Activated CD4-positive, alpha-beta T cell treated with anti-CD3 and anti-CD28 coated beads for 48 hours (primary cell): ENCODE measurements at regions not wholly inside any gene's neighbourhood (a gene's known extent, or its start where the extent isn't known, plus 50 kb on each side); places are given as distances from the start of the nearest gene placed in this dataset.

Experiments used
- DNase-seq: peaks from one replicate; pipeline ENCODE4 v3.0.0-alpha.2; 2020

DNA sequence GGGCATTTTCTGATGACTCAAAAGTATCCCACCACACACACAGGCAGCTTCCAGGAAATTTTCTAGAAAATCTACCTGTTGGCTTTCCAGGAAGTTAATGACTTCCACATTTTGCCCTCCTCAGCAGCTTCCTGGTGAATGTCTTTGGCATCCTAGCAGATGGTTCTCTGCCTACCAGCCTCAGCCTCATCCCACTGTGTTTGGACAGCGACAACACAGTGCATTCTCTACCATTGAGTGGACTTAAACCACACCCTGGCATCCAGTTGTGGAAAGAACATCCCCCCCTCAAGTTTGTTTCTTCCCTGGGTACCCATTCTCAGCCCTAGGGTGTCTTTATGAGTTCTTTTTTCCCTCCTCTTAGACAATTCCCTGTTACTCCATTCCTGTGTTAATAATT lies 50.8 kb upstream of the GADL1 start:
- DNase-seq: no peak

DNA sequence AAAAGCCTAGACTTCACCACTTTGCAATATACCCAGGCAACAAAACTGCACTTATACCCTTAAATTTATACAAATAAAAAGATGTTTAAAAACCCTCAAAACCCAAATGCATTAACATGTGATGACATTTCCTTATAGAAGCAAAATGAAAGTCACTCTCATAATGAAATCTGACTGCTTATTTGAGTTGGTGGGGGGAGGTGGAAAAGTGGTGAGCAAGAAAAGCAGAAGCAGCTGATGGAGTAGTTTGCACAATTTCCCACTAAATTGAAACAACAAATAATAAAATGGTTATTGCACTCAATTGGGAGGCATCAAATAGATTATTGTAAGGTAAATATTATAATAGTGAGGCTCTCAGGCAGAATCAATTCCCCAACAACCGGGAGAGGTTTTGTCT lies 54.0 kb upstream of the GADL1 start:
- DNase-seq: no peak

DNA sequence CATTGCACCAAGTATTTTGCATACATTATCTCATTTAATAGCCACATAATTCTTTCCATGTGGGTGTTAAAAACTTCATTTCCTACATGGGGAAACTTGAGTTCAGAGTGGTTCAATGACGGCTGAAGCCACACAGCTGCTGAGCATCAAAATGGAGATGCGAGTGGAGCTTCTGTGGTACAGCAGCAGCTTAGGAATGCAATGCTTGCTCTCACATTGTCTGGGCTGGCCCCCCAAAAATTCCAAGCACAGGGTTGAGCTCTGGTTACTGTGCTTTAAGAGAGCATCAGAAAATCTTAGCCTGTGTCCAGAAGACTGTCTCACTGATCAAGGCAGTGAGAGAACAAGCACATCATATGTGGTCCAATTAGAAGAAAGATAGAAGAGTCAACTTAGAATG lies 57.4 kb upstream of the GADL1 start:
- no peak for DNase-seq

DNA sequence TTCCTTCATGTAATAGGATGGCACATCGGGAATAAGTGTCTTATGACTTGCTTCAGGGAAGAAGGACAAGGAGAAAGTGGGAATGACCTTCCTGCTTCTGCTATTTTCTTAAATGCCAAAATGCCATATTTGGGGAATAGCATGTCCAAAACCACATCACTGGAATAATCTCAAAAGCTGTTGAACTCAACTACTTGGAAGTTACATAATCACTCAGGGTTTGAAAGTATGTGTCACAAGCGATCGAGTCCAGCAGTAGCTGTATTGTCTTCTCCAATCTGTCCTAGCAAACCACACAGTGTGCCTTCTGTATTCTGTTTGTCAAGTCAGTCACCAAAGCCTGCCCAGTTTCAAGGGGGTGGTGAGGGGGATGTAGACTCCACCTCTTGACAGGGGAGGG lies 58.3 kb upstream of the GADL1 start:
- no peak for DNase-seq

DNA sequence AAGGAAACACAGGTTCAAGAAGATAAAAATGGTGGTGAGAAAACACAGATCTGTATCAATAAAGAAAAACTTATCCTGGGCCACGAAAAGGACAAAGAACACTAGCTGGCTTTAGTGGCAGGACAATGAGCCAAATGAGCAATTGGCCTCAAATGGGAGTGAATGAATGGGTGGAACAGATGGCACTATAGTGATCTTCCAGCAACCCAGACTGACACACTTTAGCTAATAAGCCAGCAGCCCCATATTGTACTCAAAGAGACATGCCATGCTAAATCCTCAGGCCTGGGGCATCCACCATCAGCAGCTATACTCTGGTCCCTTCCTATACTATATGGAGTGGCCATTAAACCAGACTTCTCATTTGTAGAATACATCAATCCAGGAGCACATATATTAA lies 60.0 kb upstream of the GADL1 start:
- DNase-seq: no peak

DNA sequence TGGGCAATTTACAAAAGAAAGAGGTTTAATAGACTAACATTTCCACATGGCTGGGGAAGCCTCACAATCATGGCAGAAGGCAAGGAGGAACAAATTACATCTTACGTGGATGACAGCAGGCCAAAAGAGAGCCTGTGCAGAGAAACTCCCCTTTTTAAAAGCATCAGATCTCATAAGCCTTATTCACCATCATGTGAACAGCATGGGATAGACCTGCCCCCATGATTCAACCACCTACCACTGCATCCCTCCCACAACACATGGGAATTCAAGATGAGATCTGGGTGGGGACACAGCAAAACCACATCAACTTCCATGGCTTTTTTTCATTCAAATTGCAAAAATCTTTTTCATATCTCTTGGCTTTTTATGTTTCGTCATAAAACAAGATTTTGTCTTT lies 67.6 kb upstream of the GADL1 start:
- no peak for DNase-seq

DNA sequence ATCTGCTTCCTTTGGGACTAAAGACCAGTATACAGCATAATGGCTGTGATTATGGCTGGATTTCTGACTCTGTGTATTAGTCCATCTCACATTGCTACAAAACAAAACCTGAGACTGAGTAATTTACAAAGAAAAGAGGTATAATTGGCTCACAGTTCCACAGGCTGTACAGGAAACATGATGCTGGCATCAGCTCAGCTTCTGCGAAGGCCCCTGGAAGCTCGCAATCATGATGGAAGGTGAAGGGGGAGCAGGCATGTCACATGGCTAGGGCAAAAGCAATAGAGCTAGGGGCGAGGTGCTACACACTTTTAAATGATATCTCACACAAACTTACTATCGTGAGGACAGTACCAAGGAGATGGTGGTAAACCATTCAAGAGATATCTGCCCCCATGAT lies 68.0 kb upstream of the GADL1 start:
- no peak for DNase-seq

DNA sequence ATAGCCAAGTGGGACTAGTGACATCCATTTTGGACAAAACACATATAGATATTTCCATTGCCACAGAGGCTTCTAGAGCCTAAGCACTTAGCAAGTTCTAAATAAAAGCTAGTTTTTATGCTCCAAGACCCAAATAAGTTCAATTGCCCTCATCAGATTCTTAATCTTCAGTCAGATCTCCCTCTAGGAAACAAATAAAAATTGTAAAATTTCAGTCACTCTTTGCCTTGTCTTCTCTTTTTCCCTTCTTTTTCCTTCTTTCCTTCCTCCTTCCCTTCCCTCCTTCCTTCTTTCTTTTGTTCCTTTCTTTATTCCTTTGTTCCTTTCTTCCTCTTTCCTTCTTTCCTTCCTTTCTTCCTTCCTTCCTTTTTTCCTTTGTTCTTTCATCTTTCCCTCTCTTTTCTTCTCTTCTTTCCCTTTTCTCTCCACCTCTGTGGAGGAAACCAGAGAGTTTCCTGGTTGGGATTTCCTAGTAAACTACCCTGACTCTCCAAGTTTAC lies 68.8 kb upstream of the GADL1 start:
- no peak for DNase-seq

DNA sequence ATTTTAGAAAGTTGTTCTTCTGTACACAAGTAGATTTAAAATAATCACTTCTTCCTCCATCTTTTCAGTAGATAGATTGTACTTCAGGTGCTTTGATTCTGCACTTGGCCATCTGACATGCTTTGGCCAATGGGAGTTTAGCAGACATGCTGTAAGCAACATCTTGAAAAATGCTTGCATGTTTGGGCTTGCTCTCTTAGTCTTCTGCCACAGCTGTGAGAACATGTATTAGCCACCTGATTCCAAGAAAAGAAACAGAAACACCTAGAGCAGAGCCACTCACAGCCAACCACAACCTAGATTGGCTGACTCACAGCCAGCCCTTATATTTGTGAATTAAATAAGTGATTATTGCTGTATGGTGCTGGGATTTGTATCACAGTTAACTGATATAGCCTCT lies 70.2 kb upstream of the GADL1 start:
- DNase-seq: peak; percentile 14

DNA sequence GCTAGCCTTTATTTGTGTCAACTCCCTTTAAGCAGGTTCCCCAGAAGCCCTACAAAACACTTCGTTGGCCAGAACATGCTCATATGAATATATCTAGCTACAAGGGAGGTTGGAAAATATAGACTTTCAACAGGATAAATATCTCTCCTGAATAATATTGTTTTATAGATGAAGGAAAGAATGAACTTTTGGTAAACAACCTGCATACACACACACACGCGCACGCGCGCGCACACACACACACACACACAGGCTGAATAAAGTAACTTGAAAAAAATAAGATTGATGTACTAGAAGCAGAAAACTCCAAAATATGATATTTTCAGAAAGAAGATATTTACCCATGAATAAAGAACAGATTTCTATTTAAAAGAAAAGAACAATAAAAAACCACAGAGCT lies 72.4 kb upstream of the GADL1 start:
- no peak for DNase-seq

DNA sequence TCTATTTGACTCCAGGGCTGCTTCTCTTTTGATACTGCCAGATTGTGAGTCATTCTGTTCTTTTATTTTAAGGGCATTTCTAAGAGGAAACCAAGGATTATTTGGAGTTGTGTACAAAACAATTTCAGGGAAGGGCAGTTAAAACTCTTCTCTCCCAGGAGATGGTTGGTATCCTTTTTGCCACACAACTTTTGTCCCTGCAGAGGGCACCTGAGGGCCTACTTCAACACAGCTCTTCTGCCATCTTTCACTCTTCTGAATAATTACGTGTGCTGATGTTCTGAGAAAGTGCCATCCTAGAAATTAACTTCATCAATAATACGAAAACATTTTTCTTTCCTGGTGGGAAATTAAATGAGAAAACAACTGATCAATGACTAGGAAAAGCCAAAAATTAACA lies 75.7 kb upstream of the GADL1 start:
- DNase-seq: no peak

DNA sequence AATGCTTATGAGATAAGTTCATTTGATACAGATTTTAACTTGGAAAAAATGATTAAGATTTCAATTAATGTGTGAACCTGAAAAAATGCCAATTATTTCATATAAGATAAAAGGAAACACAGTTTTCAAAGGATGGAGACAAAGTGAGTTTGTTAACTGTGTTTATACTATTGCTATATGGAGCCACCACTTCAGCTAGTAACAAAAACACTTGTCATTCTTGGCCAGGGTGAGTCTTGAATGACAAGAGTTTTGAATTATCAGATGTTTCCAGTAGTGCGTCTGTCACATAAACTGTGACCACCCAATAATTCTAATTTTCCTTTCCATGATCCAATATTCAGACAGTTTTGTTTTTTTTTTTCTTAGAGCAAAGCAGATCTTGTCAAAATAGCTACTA lies 78.0 kb upstream of the GADL1 start:
- DNase-seq: no peak

DNA sequence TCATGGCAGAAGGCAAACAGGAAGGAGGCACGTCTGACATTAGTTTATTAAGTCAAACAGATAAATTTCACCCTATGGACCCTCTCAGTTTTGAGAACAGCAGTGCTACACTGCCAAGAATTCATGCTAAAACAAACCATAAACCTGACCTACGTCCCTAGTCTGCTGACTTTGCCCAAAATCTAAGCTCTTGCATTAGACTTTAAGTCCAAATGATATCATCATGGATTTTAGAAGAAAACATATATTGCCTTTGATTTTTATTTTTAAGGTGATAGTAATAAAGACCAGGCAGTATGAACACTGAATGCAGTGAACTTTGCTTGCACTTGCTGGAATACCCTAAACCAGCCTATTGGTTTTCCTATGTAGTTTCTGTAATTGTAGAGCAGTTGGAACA lies 79.6 kb upstream of the GADL1 start:
- DNase-seq: no peak

DNA sequence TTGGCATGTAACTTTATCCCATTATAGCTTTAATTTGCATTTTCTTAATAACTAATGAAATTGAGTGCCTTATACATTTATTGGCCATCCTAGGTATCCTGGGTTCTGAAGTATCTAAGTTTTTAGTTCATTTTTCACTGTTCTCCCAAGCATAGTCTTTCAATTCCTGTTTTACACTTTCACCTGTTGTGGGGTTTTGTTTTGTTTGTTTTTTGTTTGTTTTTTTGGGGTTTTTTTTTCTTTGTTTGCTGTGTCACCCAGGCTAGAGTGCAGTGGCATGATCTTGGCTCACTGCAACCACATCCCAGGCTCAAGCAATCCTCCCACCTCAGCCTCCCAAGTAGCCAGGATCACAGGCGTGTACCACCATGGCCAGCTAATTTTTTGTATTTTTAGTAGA lies 83.1 kb upstream of the GADL1 start:
- DNase-seq: no peak

DNA sequence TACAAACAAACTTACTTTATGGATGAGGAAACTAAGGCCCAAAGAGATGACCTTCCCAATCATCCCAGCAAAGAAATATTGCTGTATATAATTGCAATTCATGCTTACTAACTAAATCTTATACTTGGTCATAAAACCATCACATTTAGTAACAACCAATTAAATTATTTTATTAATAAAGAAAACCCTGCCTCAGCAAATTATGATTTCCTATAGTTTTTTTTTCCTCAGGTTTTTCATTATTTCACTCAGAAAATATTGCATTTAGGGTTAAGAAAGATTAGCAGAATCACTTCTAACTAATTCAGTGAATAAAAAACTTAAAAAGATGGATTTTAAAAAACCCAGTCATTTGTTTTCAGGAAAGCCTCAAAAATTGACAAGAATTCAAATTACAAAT lies 86.5 kb upstream of the GADL1 start:
- DNase-seq: no peak

DNA sequence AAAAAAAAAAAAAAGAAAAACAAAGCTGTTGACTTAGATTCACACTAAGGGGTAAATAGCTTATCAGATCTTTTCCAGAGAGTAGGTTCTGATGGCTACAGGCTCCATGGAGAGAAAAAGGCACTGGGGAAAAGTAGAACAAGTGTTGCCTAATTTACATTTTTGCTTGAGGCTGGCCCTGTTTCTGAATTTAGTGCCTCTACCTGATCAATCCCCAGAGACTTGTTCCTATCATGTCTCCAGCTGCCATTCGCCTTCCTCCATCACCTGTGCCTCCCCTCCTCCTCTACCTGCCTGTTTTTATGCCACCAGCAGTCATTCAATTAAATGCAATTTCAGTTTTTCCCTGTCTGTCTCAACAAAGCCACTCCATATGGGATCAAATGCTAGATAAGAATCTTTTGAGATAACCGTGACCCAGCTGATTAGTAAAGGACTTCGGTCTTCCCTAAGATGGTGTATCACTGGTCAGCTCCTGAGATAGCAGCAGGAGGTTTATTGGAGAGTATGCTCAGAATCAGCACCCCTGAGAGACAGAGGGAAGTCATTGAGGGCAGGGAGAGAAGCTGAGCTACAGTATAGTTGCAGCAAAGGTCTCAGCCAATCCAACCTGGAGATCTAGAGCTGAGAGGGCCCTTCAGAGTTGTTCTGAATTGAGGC lies 88.1 kb upstream of the GADL1 start:
- no peak for DNase-seq

DNA sequence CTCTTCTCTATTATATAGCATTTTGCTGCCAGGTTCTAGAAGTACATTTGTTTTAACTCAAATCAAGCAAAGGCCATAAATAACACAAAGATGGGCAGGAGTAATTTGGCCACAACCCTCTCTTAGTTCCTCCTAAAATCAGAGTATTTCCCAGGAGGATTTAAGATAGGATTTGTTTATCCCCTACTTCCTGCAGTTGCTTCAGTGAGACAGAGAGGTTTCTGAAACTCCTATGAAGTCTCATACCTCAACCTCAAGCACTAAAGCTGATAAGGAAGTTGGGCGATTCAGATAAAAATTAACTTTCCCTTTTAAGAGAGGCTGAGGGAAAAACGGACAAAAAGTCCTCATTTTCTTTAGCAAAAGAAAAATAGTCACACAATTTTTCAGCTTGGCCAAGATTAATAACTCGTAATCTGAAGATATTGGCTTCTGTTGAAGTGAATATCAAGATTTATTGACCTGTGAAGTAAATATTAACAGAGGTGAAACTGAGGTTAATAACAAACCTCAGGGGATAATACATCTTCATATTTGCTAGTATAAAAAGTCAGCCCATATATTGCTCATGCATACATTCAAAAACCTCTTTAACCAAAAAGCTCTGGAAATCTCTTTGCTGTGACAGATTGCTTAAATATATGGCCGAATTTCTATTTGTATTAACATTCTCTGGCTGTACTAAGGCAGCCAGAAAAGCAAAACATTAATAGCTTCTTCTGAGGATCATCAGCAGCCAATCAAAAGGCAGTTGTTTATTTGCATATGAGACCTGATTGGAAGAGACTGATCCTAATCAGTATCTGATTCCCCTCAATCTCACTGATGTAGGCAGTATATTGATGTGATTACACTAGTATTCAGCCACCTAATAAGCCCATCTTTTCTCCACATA lies 90.6 kb upstream of the GADL1 start:
- DNase-seq: no peak

DNA sequence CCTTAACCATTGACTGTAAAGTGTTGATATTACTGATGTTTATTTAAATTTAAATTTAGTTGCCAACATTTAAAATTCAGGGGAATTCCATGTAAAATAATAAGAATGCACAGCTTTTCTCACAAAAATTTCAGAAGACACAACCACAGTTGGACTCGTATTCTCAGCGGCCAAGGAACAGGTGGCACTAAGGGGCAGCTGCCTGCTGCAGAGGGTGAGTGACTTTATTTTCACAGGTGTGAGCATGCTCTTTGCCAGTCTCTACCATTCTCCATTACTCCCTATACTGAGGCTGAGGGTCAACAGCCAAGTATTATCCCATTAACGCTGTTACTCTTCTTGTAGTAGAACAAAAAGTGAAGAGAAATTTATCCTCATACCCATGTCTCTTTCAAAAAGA lies 92.1 kb upstream of the GADL1 start:
- no peak for DNase-seq

DNA sequence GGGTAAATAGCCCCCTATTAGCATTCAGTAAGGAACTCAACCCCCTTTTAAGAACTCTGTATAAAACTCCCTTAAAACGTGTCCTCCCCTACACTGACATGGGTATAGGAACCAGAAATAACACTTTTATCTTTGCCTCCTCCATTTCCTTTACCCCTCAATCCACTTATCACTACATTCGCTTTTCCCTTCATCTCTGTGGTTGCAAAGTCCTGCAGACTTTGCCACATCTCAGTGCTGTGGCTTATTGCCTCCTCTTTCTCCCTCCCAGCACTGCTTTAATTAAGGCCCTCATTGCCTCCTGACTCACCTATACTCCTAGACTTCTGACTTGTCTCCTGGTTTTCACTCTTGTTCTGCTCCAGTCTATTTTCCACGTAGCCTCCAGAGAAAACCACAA lies 94.3 kb upstream of the GADL1 start:
- no peak for DNase-seq

DNA sequence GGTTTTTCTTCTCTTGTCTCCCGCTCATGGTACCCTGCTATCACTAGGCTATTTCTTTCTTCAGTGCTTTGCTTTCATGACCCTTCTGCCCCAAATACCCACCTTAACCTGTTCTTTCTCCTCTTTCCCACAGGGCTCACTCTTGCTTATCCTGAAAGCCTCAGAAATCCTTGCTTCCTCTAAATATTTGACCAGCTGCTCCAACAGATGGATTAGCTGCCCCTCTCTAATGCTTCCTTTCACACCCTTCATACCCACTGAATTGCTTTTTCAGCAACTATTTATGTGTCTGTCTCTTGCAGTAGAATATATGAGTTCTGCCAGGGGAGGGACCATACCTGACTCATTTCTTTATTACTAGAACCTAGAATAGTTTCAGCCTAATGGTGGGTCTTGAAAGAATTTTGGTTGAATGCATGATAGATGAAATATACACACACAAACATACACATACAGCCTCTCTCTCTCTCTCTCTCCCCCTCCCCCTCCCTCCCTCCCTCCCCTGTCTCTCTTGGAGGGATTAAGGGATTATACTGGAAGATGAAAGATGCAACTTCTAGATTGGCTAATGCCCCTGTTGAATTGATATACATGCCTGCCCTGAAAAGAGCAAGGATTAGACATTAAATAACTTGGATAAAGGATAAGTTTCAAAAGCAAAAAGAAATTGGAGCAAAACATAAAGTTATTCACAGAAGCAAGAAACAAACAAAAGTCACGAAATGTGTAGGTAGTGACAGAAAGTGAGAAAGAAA lies 95.0 kb upstream of the GADL1 start:
- no peak for DNase-seq

DNA sequence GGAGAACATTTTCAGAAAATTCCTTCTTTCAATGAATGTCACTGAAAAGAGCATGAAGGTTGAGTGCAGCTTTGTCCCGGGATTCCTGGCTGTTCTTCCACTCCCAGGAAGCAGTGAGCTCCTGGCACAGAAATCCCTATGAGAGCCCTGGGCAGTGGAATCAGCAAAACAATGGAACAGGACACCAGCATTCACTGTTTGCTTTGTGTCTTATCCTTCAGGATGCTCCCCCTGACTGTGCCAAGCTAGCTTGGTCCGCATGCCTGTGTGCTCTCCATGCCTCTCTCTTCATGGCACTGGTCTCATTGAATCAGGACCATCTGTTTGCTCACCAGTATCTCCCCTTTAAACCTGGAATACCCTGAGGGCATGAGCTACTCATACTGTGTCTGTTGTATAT lies 102.0 kb upstream of the GADL1 start:
- DNase-seq: no peak

DNA sequence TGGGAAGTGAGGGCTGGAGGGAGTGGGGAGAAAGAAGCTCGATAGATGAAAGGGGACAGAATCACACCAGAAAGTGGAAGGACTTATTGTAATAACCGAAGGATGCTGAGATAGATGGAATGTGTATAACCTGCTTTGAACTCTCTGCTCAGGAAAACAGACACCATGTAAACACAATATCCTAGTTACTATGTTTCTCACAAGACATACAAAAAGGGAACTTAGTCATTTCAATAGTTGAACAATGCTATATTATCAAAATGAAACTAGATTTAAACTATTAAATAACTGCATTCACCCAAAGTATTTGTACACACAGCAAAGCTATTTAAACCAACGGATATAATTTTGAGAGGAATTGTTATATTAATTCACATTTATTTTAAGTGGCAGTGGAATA lies 108.3 kb upstream of the GADL1 start:
- no peak for DNase-seq

DNA sequence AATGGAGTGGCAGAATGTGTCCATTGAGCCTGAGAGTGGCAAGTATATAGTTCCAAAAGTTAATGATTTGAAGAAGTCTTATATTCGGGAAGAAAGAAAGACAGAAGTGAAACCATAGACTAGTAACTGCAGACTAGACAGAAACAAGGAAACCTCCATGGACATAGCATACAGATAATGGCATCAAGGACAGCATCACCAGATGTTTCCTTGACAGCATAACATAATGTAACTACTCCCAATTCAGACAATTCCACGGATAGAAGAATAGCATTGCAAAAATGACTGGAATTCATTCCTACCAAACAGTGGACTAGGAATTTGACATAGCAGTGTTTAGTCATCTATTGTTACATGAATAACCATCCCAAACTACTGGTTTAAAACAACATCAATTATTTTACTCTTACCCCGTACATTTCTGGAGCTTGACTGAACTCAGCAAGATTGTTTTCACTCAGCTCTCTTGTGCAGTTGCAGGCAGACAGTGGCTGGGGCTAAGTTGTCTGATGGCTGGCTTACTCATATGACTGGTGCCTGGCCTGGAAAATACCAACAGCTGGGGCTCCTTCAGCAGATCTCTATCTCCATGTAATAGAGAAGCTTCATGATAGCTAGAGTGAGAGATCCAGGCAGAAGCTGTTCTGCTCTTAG lies 109.7 kb upstream of the GADL1 start:
- peak; percentile 13 for DNase-seq
